GM12891 (cell line): ENCODE measurements at regions not wholly inside any gene's neighbourhood (a gene's known extent, or its start where the extent isn't known, plus 50 kb on each side); places are given as distances from the start of the nearest gene placed in this dataset.

Experiments used
- PAX5 ChIP-seq: IDR thresholded peaks from 2 replicates; pipeline ENCODE4 v1.6.1; 2011; ENCODE audit warnings: low read length, moderate library complexity, mild to moderate bottlenecking; ENCODE audit not compliant: insufficient read depth, severe bottlenecking
- POLR2A ChIP-seq: IDR thresholded peaks from 2 replicates; pipeline ENCODE4 v1.6.1; 2011; ENCODE audit warnings: low read depth, low read length, control low read depth
- POLR2AphosphoS5 ChIP-seq: IDR thresholded peaks from 2 replicates; pipeline ENCODE4 v1.6.1; 2011; ENCODE audit warnings: low read depth, low read length, control low read depth
- POU2F2 ChIP-seq: IDR thresholded peaks from 2 replicates; pipeline ENCODE4 v1.6.1; 2011; ENCODE audit warnings: low read depth, mild to moderate bottlenecking, control low read depth, low read length, moderate library complexity
- TAF1 ChIP-seq: IDR thresholded peaks from 2 replicates; pipeline ENCODE4 v1.6.1; 2011; ENCODE audit warnings: low read depth, low read length, control low read depth

GRCh38 chr22:25353516-25354445, 134.3 kb downstream of the CRYBB2 start:
- TF ChIP-seq PAX5: no peak
- TF ChIP-seq POLR2A: no peak
- TF ChIP-seq POLR2AphosphoS5: no peak
- TF ChIP-seq POU2F2: no peak
- TF ChIP-seq TAF1: no peak
